Psoas muscle (tissue), 7 donors: ENCODE measurements at regions not wholly inside any gene's neighbourhood (a gene's known extent, or its start where the extent isn't known, plus 50 kb on each side); places are given as distances from the start of the nearest gene placed in this dataset.

ENCODE experiments used
- ATAC-seq, 4 donors: fragments of 200-7000 bp; cut with Tn5 transposase; one replicate each; pipeline ENCODE4 v1.9.1; 2020; ENCODE audit warnings: moderate library complexity in 3 of 4, mild to moderate bottlenecking in 2 of 4
- DNase-seq, 2 donors: peaks; one replicate each; pipeline ENCODE4 v3.0.0-alpha.2; 2020
- H3K27ac ChIP-seq: fragments of 200-600 bp; one replicate; pipeline ENCODE4 v1.8.0; 2022
- H3K27me3 ChIP-seq, 3 donors: fragments of 200-600 bp in 1 of 3; one replicate each; pipeline versions ENCODE4 v1.6.1 to v1.8.0; 2013 to 2022; ENCODE audit warnings: low read length in 2 of 3, mild to moderate bottlenecking in 2 of 3, moderate library complexity in 1 of 3; ENCODE audit not compliant: insufficient read depth in 3 of 3
- H3K36me3 ChIP-seq, 2 donors: fragments of 200-600 bp in 1 of 2; one replicate each; pipeline versions ENCODE4 v1.6.1 to v1.8.0; 2013 to 2022; ENCODE audit warnings: low read depth in 1 of 2, mild to moderate bottlenecking in 1 of 2, moderate library complexity in 1 of 2; ENCODE audit not compliant: insufficient read depth in 1 of 2
- H3K4me1 ChIP-seq: fragments of 200-600 bp; one replicate; pipeline ENCODE4 v1.8.0; 2022
- H3K4me3 ChIP-seq: fragments of 200-600 bp; one replicate; pipeline ENCODE4 v1.8.0; 2022; ENCODE audit warnings: mild to moderate bottlenecking
- H3K9me3 ChIP-seq: fragments of 200-600 bp; one replicate; pipeline ENCODE4 v1.8.0; 2022
- CTCF ChIP-seq: fragments of 200-600 bp; IDR thresholded peaks from one replicate; pipeline ENCODE4 v1.8.0; 2022; ENCODE audit warnings: antibody characterized with exemption
- WGBS, 3 donors: extraction: QIAGEN DNeasy Blood & Tissue Kit; methylation state at CpG; one replicate each; pipeline versions ENCODE4 v1.1.6 to v1.1.7; 2013; 5-methylcytosine and 5-hydroxymethylcytosine counted together
- intact Hi-C, 2 donors: fragments of 100-400 bp; cut with DNase I; formaldehyde crosslinking; loops; one replicate each; pipeline versions ENCODE4 v1.11.0 to v1.14.2; 2022
- donor health status: healthy with polysubstance abuse.
- donor health status: DM: no; HTN: no; CAD: no; lungs with moderate emphysema.
- donor health status: Bipolar disorder and iron deficiency.
- donor health status: healthy.
- donor health status: DM: yes; HTN: yes; CAD: no.
- donor health status: DM: no; HTN: no; CAD: no.
- donor health status: DM: yes; HTN: yes; CAD: no.

- intact Hi-C loops: no loop called here
- Histone ChIP-seq H3K9me3 (no peaks in the 10 kb centered on the region), H3K36me3 (no peaks in the 10 kb centered on the region), H3K27me3 (no peaks in the 10 kb centered on the region), H3K4me3 (no peak overlapping the region), H3K27ac (no peak overlapping the region), H3K4me1 (no peaks in the 10 kb centered on the region)
- ATAC-seq (no peak), DNase-seq (no peak)
- WGBS, 3 donors: 61 to 76% (median 70%) methylated on average over 4 of the region's 4 CpGs
- TF ChIP-seq CTCF: no peak
Measured at GRCh38 chr18:68467957-68468356, 247.0 kb downstream of the TMX3 start.

GRCh38 chr18:68467329-68467728 is 247.6 kb downstream of the TMX3 start:
- H3K4me3 ChIP-seq: no peak overlapping the region
- no peaks in the 10 kb centered on the region for H3K9me3 ChIP-seq
- no peaks in the 10 kb centered on the region for H3K36me3 ChIP-seq
- no peaks in the 10 kb centered on the region for H3K27me3 ChIP-seq
- 96 to 97% (median 96%) methylated on average over 2 of the region's 2 CpGs for WGBS, 3 donors
- H3K27ac ChIP-seq: no peak overlapping the region
- intact Hi-C loops: no loop called here
- TF ChIP-seq CTCF: no peak
- ATAC-seq (no peak), DNase-seq (no peak)
- no peaks in the 10 kb centered on the region for H3K4me1 ChIP-seq

GRCh38 chr18:68466672-68467071 is 248.2 kb downstream of the TMX3 start:
- intact Hi-C loops: no loop called here
- WGBS, 3 donors: 87 to 96% (median 88%) methylated on average over 1 of the region's 1 CpG
- no peaks in the 10 kb centered on the region for H3K9me3 ChIP-seq
- DNase-seq: no peak
- H3K27me3 ChIP-seq: no peaks in the 10 kb centered on the region
- TF ChIP-seq CTCF: no peak
- H3K36me3 ChIP-seq: no peaks in the 10 kb centered on the region
- no peak for ATAC-seq
- no peak overlapping the region for H3K27ac ChIP-seq
- H3K4me3 ChIP-seq: no peak overlapping the region
- H3K4me1 ChIP-seq: no peaks in the 10 kb centered on the region

- WGBS, 3 donors: 26 to 43% (median 33%) methylated on average over 1 of the region's 1 CpG
- Histone ChIP-seq H3K4me1 (no peaks in the 10 kb centered on the region), H3K36me3 (no peaks in the 10 kb centered on the region), H3K27ac (no peak overlapping the region), H3K4me3 (no peak overlapping the region), H3K9me3 (no peaks in the 10 kb centered on the region), H3K27me3 (no peaks in the 10 kb centered on the region)
- TF ChIP-seq CTCF: no peak
- intact Hi-C loops: no loop called here
- DNase-seq: no peak
- no peak for ATAC-seq
Measured at GRCh38 chr18:68462766-68463165, 252.1 kb downstream of the TMX3 start.

- Histone ChIP-seq H3K9me3 (no peaks in the 10 kb centered on the region), H3K4me1 (no peaks in the 10 kb centered on the region), H3K27me3 (no peaks in the 10 kb centered on the region), H3K4me3 (no peak overlapping the region), H3K27ac (no peak overlapping the region), H3K36me3 (no peaks in the 10 kb centered on the region)
- no peak for ATAC-seq
- intact Hi-C loops: no loop called here
- 93% methylated on average over 1 of the region's 1 CpG for WGBS, 3 donors
- no peak for DNase-seq
- TF ChIP-seq CTCF: no peak
Measured at GRCh38 chr18:68462148-68462547, 252.8 kb downstream of the TMX3 start.
